H9 (cell line): ENCODE measurements at regions not wholly inside any gene's neighbourhood (a gene's known extent, or its start where the extent isn't known, plus 50 kb on each side); places are given as distances from the start of the nearest gene placed in this dataset.

Source experiments
- DNase-seq: peaks from one replicate; pipeline ENCODE4 v3.0.0-alpha.2; 2017
- H2AFZ ChIP-seq: one replicate; pipeline ENCODE4 v1.6.1; 2013; ENCODE audit warnings: mild to moderate bottlenecking, low read length, control low read depth, moderate library complexity
- H2AK5ac ChIP-seq: 2 replicates; pipeline ENCODE4 v1.6.1; 2013; ENCODE audit warnings: low read length, control low read depth, mixed read lengths; ENCODE audit not compliant: insufficient read length
- H2BK120ac ChIP-seq: one replicate; pipeline ENCODE4 v1.6.1; 2013; ENCODE audit warnings: low read depth, mild to moderate bottlenecking, low read length, control low read depth, inconsistent platforms; ENCODE audit not compliant: poor library complexity, severe bottlenecking
- H2BK12ac ChIP-seq: 2 replicates; pipeline ENCODE4 v1.6.1; 2013; ENCODE audit warnings: low read length, control low read depth, mixed read lengths, low read depth; ENCODE audit not compliant: insufficient read length
- H2BK15ac ChIP-seq: 2 replicates; pipeline ENCODE4 v1.6.1; 2013; ENCODE audit warnings: low read depth, low read length, control low read depth
- H2BK20ac ChIP-seq: one replicate; pipeline ENCODE4 v1.6.1; 2013; ENCODE audit warnings: low read depth, mild to moderate bottlenecking, low read length, control low read depth, inconsistent platforms; ENCODE audit not compliant: poor library complexity, severe bottlenecking
- H2BK5ac ChIP-seq: 2 replicates; pipeline ENCODE4 v1.6.1; 2013; ENCODE audit warnings: low read length, control low read depth, mixed read lengths; ENCODE audit not compliant: insufficient read length
- H3K14ac ChIP-seq: 2 replicates; pipeline ENCODE4 v1.6.1; 2013; ENCODE audit warnings: low read length, control low read depth; ENCODE audit not compliant: insufficient read depth
- H3K18ac ChIP-seq: 2 replicates; pipeline ENCODE4 v1.6.1; 2013; ENCODE audit warnings: low read depth, mild to moderate bottlenecking, mixed read lengths, low read length, control low read depth; ENCODE audit not compliant: insufficient read length
- H3K23ac ChIP-seq: 2 replicates; pipeline ENCODE4 v1.6.1; 2013; ENCODE audit warnings: low read length, control low read depth, mixed read lengths, low read depth; ENCODE audit not compliant: insufficient read length
- H3K23me2 ChIP-seq: 2 replicates; pipeline ENCODE4 v1.6.1; 2013; ENCODE audit warnings: low read depth, mild to moderate bottlenecking, mixed read lengths, low read length, control low read depth; ENCODE audit not compliant: insufficient read length, poor library complexity, severe bottlenecking
- H3K27ac ChIP-seq: 2 replicates; pipeline ENCODE4 v1.5.1; 2013; ENCODE audit warnings: low read length, control low read depth, mixed read lengths, low read depth; ENCODE audit not compliant: insufficient read length
- H3K27me3 ChIP-seq: 2 replicates; pipeline ENCODE4 v1.6.1; 2013; ENCODE audit warnings: low read length, control low read depth, inconsistent platforms; ENCODE audit not compliant: insufficient read depth
- H3K4ac ChIP-seq: 2 replicates; pipeline ENCODE4 v1.6.1; 2013; ENCODE audit warnings: low read depth, mild to moderate bottlenecking, control low read depth, inconsistent platforms, low read length, moderate library complexity
- H3K4me1 ChIP-seq: 2 replicates; pipeline ENCODE4 v1.6.1; 2013; ENCODE audit warnings: low read length, control low read depth, inconsistent platforms; ENCODE audit not compliant: insufficient read depth
- H3K4me2 ChIP-seq: 2 replicates; pipeline ENCODE4 v1.6.1; 2013; ENCODE audit warnings: low read length, control low read depth, mixed read lengths; ENCODE audit not compliant: insufficient read length, insufficient read depth
- H3K56ac ChIP-seq: 2 replicates; pipeline ENCODE4 v1.6.1; 2013; ENCODE audit warnings: low read depth, mild to moderate bottlenecking, mixed read lengths, low read length, control low read depth; ENCODE audit not compliant: insufficient read length
- H3K79me1 ChIP-seq: 2 replicates; pipeline ENCODE4 v1.6.1; 2013; ENCODE audit warnings: low read depth, mild to moderate bottlenecking, moderate library complexity, low read length, control low read depth, inconsistent platforms; ENCODE audit not compliant: insufficient read depth, poor library complexity, severe bottlenecking
- H3K79me2 ChIP-seq: 2 replicates; pipeline ENCODE4 v1.6.1; 2013; ENCODE audit warnings: low read length, control low read depth, inconsistent platforms; ENCODE audit not compliant: insufficient read depth
- H3K9ac ChIP-seq: 2 replicates; pipeline ENCODE4 v1.6.1; 2013; ENCODE audit warnings: low read length, control low read depth, mixed read lengths; ENCODE audit not compliant: insufficient read length; ENCODE audit errors: extremely low read depth
- H3K9me3 ChIP-seq: one replicate; pipeline ENCODE4 v1.6.1; 2013; ENCODE audit warnings: low read depth, low read length, inconsistent platforms; ENCODE audit not compliant: control insufficient read depth
- H3T11ph ChIP-seq: one replicate; pipeline ENCODE4 v1.6.1; 2013; ENCODE audit warnings: mild to moderate bottlenecking, low read length, control low read depth, inconsistent platforms
- H4K20me1 ChIP-seq: one replicate; pipeline ENCODE4 v1.6.1; 2013; ENCODE audit not compliant: control insufficient read depth, insufficient read length, insufficient read depth
- H4K5ac ChIP-seq: 2 replicates; pipeline ENCODE4 v1.6.1; 2013; ENCODE audit warnings: low read depth, mild to moderate bottlenecking, mixed read lengths, low read length, control low read depth; ENCODE audit not compliant: insufficient read length
- H4K8ac ChIP-seq: replicated peaks from 2 replicates; pipeline ENCODE4 v1.6.1; 2013; ENCODE audit warnings: low read length, control low read depth, mixed read lengths, low read depth; ENCODE audit not compliant: insufficient read length
- H4K91ac ChIP-seq: 2 replicates; pipeline ENCODE4 v1.6.1; 2013; ENCODE audit warnings: low read depth, mild to moderate bottlenecking, moderate library complexity, mixed read lengths, low read length, control low read depth; ENCODE audit not compliant: insufficient read length
- H3K27ac Mint-ChIP-seq, 3 experiments: 2 replicates in 2 of 3; 3 replicates in 1 of 3; pipeline ENCODE4 v1.8.0; 2020 to 2021; ENCODE audit warnings: mixed read lengths in 3 of 3, mild to moderate bottlenecking in 1 of 3, moderate library complexity in 1 of 3
- H3K27me3 Mint-ChIP-seq: 2 replicates; pipeline ENCODE4 v1.8.0; 2021; ENCODE audit warnings: low read depth, mild to moderate bottlenecking, moderate library complexity, mixed read lengths
- H3K36me3 Mint-ChIP-seq, 3 experiments: 2 replicates in 2 of 3; 3 replicates in 1 of 3; pipeline ENCODE4 v1.8.0; 2020 to 2021; ENCODE audit warnings: low read depth in 3 of 3, mixed read lengths in 3 of 3; ENCODE audit not compliant: insufficient read depth in 1 of 3
- H3K4me1 Mint-ChIP-seq, 2 experiments: 2 replicates each; pipeline ENCODE4 v1.8.0; 2020; ENCODE audit warnings: mixed read lengths in 2 of 2
- H3K4me3 Mint-ChIP-seq, 2 experiments: 2 replicates in 1 of 2; 3 replicates in 1 of 2; pipeline ENCODE4 v1.8.0; 2020 to 2021; ENCODE audit warnings: mild to moderate bottlenecking in 2 of 2, mixed read lengths in 2 of 2, moderate library complexity in 1 of 2
- H3K9me3 Mint-ChIP-seq, 2 experiments: 2 replicates in 1 of 2; 3 replicates in 1 of 2; pipeline ENCODE4 v1.8.0; 2020; ENCODE audit warnings: mild to moderate bottlenecking in 2 of 2, mixed read lengths in 2 of 2, moderate library complexity in 1 of 2
- CTCF ChIP-seq: fragments of 200-600 bp; sonication (generic); conservative IDR thresholded peaks from 3 replicates; pipeline ENCODE4 v1.8.0; 2021; ENCODE audit warnings: antibody characterized with exemption, mild to moderate bottlenecking
- WGBS: extraction: QIAGEN DNeasy Blood & Tissue Kit; methylation state at CpG from one replicate; pipeline ENCODE4 v1.1.7; 2013; ENCODE audit warnings: missing lambda C conversion rate, low lambda C conversion rate, mixed read lengths; ENCODE audit not compliant: insufficient read length; ENCODE audit errors: extremely low coverage; 5-methylcytosine and 5-hydroxymethylcytosine counted together

- no peak overlapping the region for H3K4me3 Mint-ChIP-seq
- no CpG with 5 or more reads among the region's 3 CpGs for WGBS
- H3K27me3 ChIP-seq, result no peaks in the 10 kb centered on the region
Observed at GRCh38 chr16:59878479-59878878, 1144.4 kb upstream of the GOT2 start.

More at GRCh38 chr16:59878479-59878878, 1144.4 kb upstream of the GOT2 start:
- Histone ChIP-seq H3K56ac (no peak overlapping the region), H3K4me2 (no peak overlapping the region), H4K5ac (no peak overlapping the region), H2BK120ac (no peak overlapping the region), H2BK12ac (no peak overlapping the region), H3K23me2 (no peaks in the 10 kb centered on the region), H2AFZ (no peak overlapping the region), H3T11ph (no peak overlapping the region), H3K27ac (no peak overlapping the region), H3K9ac (no peak overlapping the region), H2BK15ac (no peak overlapping the region), H3K79me1 (no peaks in the 10 kb centered on the region), H3K9me3 (no peaks in the 10 kb centered on the region), H2BK5ac (no peak overlapping the region), H4K20me1 (no peaks in the 10 kb centered on the region), H3K79me2 (no peaks in the 10 kb centered on the region), H3K18ac (no peak overlapping the region), H2BK20ac (no peak overlapping the region), H3K14ac (no peak overlapping the region), H3K23ac (no peak overlapping the region), H3K4ac (no peak overlapping the region), H4K8ac (no peak overlapping the region), H4K91ac (no peak overlapping the region), H3K4me1 (0 out of 2 replicates have a peak, but pooled peaks cover 1% of the 10 kb centered on the region), H2AK5ac (no peak overlapping the region)
- Mint-ChIP-seq H3K9me3 (no peaks in the 10 kb centered on the region), H3K27me3 (no peaks in the 10 kb centered on the region), H3K36me3 (no peaks in the 10 kb centered on the region), H3K4me1 (peaks cover 2 to 4% of the 10 kb centered on the region in 2 experiments; a peak in 2 of 4 replicates), H3K27ac (no peak overlapping the region)
- TF ChIP-seq CTCF, result no peak
- no peak for DNase-seq
